ENCODE measurements at regions not wholly inside any gene's neighbourhood (a gene's known extent, or its start where the extent isn't known, plus 50 kb on each side); places are given as distances from the start of the nearest gene placed in this dataset.

GRCh38 chr3:5041315-5041714, 62.1 kb downstream of the BHLHE40 start:
- no peak for TF ChIP-seq POLR2A (IDR thresholded peaks at IDR 0.05)
- no peak for TF ChIP-seq CTCF (IDR thresholded peaks at IDR 0.05)

Measured in ovary (tissue), 3 donors.